ENCODE measurements at regions not wholly inside any gene's neighbourhood (a gene's known extent, or its start where the extent isn't known, plus 50 kb on each side); places are given as distances from the start of the nearest gene placed in this dataset.

GRCh38 chr12:92481066-92481465 is 221.7 kb upstream of the PLEKHG7 start:
- H3K27me3 ChIP-seq, result no peaks in the 10 kb centered on the region
- intact Hi-C loops (cut with DNase I), result no loop called here
- H3K36me3 ChIP-seq, result no peaks in the 10 kb centered on the region
- no peak overlapping the region for H3K4me3 ChIP-seq
- no peaks in the 10 kb centered on the region for H3K9me3 ChIP-seq
- TF ChIP-seq EP300 (IDR thresholded peaks at IDR 0.05) (no peak), POLR2AphosphoS5 (IDR thresholded peaks at IDR 0.05) (no peak), CTCF (IDR thresholded peaks at IDR 0.05) (no peak), POLR2A (IDR thresholded peaks at IDR 0.05; ENCODE audit: low read depth) (no peak)
- no peak overlapping the region for H3K27ac ChIP-seq (replicated peaks in 1 of 4)
- H3K4me1 ChIP-seq, result peaks cover 0 to 6% (median 3%) of the 10 kb centered on the region in 4 donors
- no peak for DNase-seq (ENCODE audit: extremely low spot score)
- 83% methylated on average over 2 of the region's 2 CpGs for WGBS

GRCh38 chr12:92478692-92479091 is 224.1 kb upstream of the PLEKHG7 start:
- 65% methylated on average over 2 of the region's 2 CpGs for WGBS
- no peaks in the 10 kb centered on the region for H3K9me3 ChIP-seq

GRCh38 chr12:92476844-92477243 is 225.9 kb upstream of the PLEKHG7 start:
- no peak for TF ChIP-seq EP300 (IDR thresholded peaks at IDR 0.05)
- no peak for TF ChIP-seq CTCF (IDR thresholded peaks at IDR 0.05)
- TF ChIP-seq POLR2A (IDR thresholded peaks at IDR 0.05; ENCODE audit: low read depth), result no peak
- TF ChIP-seq POLR2AphosphoS5 (IDR thresholded peaks at IDR 0.05), result no peak
- Histone ChIP-seq H3K27me3 (no peaks in the 10 kb centered on the region), H3K27ac (replicated peaks in 1 of 4) (no peak overlapping the region), H3K36me3 (no peaks in the 10 kb centered on the region), H3K4me3 (no peak overlapping the region), H3K9me3 (no peaks in the 10 kb centered on the region), H3K4me1 (no peaks in the 10 kb centered on the region)
- no peak for DNase-seq (ENCODE audit: extremely low spot score)
- intact Hi-C loops (cut with DNase I), result no loop called here
- 100% methylated on average over 1 of the region's 1 CpG for WGBS

More at GRCh38 chr12:92478692-92479091, 224.1 kb upstream of the PLEKHG7 start:
- Histone ChIP-seq H3K4me1 (no peaks in the 10 kb centered on the region), H3K27me3 (no peaks in the 10 kb centered on the region), H3K36me3 (no peaks in the 10 kb centered on the region), H3K27ac (replicated peaks in 1 of 4) (no peak overlapping the region), H3K4me3 (no peak overlapping the region)
- no peak for TF ChIP-seq POLR2A (IDR thresholded peaks at IDR 0.05; ENCODE audit: low read depth)
- no peak for TF ChIP-seq POLR2AphosphoS5 (IDR thresholded peaks at IDR 0.05)
- no peak for DNase-seq (ENCODE audit: extremely low spot score)
- intact Hi-C loops (cut with DNase I), result no loop called here

GRCh38 chr12:92473564-92473963 is 229.2 kb upstream of the PLEKHG7 start:
- no peak overlapping the region for H3K27ac ChIP-seq (replicated peaks in 1 of 4)
- WGBS, result 91% methylated on average over 2 of the region's 2 CpGs
- no peak for TF ChIP-seq POLR2A (IDR thresholded peaks at IDR 0.05; ENCODE audit: low read depth)
- TF ChIP-seq EP300 (IDR thresholded peaks at IDR 0.05), result no peak
- TF ChIP-seq POLR2AphosphoS5 (IDR thresholded peaks at IDR 0.05), result no peak
- TF ChIP-seq CTCF (IDR thresholded peaks at IDR 0.05), result no peak
- no peaks in the 10 kb centered on the region for H3K9me3 ChIP-seq
- H3K27me3 ChIP-seq, result no peaks in the 10 kb centered on the region
- H3K4me3 ChIP-seq, result no peak overlapping the region
- no peak for DNase-seq (ENCODE audit: extremely low spot score)
- peaks cover 6 to 12% (median 8%) of the 10 kb centered on the region in 4 donors for H3K4me1 ChIP-seq
- intact Hi-C loops (cut with DNase I), result no loop called here
- H3K36me3 ChIP-seq, result no peaks in the 10 kb centered on the region

GRCh38 chr12:92472201-92472600 is 230.6 kb upstream of the PLEKHG7 start:
- H3K4me1 ChIP-seq, result peaks cover 6 to 24% (median 8%) of the 10 kb centered on the region in 4 donors
- no peaks in the 10 kb centered on the region for H3K36me3 ChIP-seq
- 82% methylated on average over 2 of the region's 2 CpGs for WGBS
- TF ChIP-seq EP300 (IDR thresholded peaks at IDR 0.05) (no peak), CTCF (IDR thresholded peaks at IDR 0.05) (no peak), POLR2A (IDR thresholded peaks at IDR 0.05; ENCODE audit: low read depth) (no peak), POLR2AphosphoS5 (IDR thresholded peaks at IDR 0.05) (no peak)
- DNase-seq (ENCODE audit: extremely low spot score), result no peak
- no peaks in the 10 kb centered on the region for H3K27me3 ChIP-seq
- intact Hi-C loops (cut with DNase I), result no loop called here
- H3K27ac ChIP-seq (replicated peaks in 1 of 4), result no peak overlapping the region
- H3K4me3 ChIP-seq, result no peak overlapping the region
- H3K9me3 ChIP-seq, result no peaks in the 10 kb centered on the region
